Keratinocyte (primary cell): ENCODE measurements at regions not wholly inside any gene's neighbourhood (a gene's known extent, or its start where the extent isn't known, plus 50 kb on each side); places are given as distances from the start of the nearest gene placed in this dataset.

ENCODE experiments used
- DNase-seq: peaks from one replicate; pipeline ENCODE4 v3.0.0-alpha.2; 2011; ENCODE audit warnings: low read depth, missing footprints, low spot score
- FAIRE-seq: peaks from 2 replicates; lab custom pipeline; 2011; peaks lifted over from hg19 to GRCh38; lab: Jason Lieb, UNC
- H2AFZ ChIP-seq: 2 replicates; pipeline ENCODE4 v1.6.0; 2012; ENCODE audit warnings: low read length, control low read depth, inconsistent platforms; ENCODE audit not compliant: control insufficient read depth
- H3K27ac ChIP-seq: 2 replicates; pipeline ENCODE4 v1.5.1; 2011; ENCODE audit warnings: low read length; ENCODE audit not compliant: control insufficient read depth, insufficient read depth
- H3K27me3 ChIP-seq: 3 replicates; pipeline ENCODE4 v1.6.0; 2011; ENCODE audit warnings: low read length; ENCODE audit not compliant: control insufficient read depth, insufficient read depth; ENCODE audit errors: extremely low read depth
- H3K36me3 ChIP-seq, 2 experiments: 2 replicates in 1 of 2; 3 replicates in 1 of 2; pipeline ENCODE4 v1.5.1; 2011; ENCODE audit warnings: low read length in 2 of 2, mild to moderate bottlenecking in 1 of 2; ENCODE audit not compliant: control insufficient read depth in 2 of 2, insufficient read depth in 2 of 2; ENCODE audit errors: extremely low read depth in 1 of 2
- H3K4me1 ChIP-seq: 3 replicates; pipeline ENCODE4 v1.5.1; 2011; ENCODE audit warnings: low read length; ENCODE audit not compliant: control insufficient read depth, insufficient read depth; ENCODE audit errors: extremely low read depth
- H3K4me2 ChIP-seq: 3 replicates; pipeline ENCODE4 v1.6.0; 2011; ENCODE audit warnings: low read depth, low read length; ENCODE audit not compliant: control insufficient read depth, insufficient read depth; ENCODE audit errors: extremely low read depth
- H3K4me3 ChIP-seq, 3 experiments: fragments of 200-600 bp in 1 of 3; sonication (generic) in 1 of 3; 2 replicates in 2 of 3; 3 replicates in 1 of 3; pipeline ENCODE4 v1.5.1; 2011 to 2016; ENCODE audit warnings: low read length in 3 of 3, mild to moderate bottlenecking in 3 of 3, control low read depth in 2 of 3, inconsistent platforms in 1 of 3, low read depth in 1 of 3, mixed read lengths in 1 of 3, mixed run types in 1 of 3, moderate library complexity in 1 of 3; ENCODE audit not compliant: control insufficient read depth in 2 of 3, insufficient read depth in 2 of 3; ENCODE audit errors: extremely low read depth in 1 of 3
- H3K79me2 ChIP-seq: 2 replicates; pipeline ENCODE4 v1.6.0; 2012; ENCODE audit warnings: low read length; ENCODE audit not compliant: control insufficient read depth, insufficient read depth
- H3K9ac ChIP-seq: 3 replicates; pipeline ENCODE4 v1.6.0; 2011; ENCODE audit warnings: low read length; ENCODE audit not compliant: control insufficient read depth, insufficient read depth; ENCODE audit errors: extremely low read depth
- H3K9me1 ChIP-seq: 3 replicates; pipeline ENCODE4 v1.6.0; 2011; ENCODE audit warnings: low read length; ENCODE audit not compliant: control insufficient read depth, insufficient read depth; ENCODE audit errors: extremely low read depth
- H3K9me3 ChIP-seq: 2 replicates; pipeline ENCODE4 v1.5.1; 2012; ENCODE audit warnings: low read depth, low read length; ENCODE audit not compliant: control insufficient read depth
- H4K20me1 ChIP-seq: 3 replicates; pipeline ENCODE4 v1.6.0; 2011; ENCODE audit warnings: low read length; ENCODE audit not compliant: control insufficient read depth, insufficient read depth; ENCODE audit errors: extremely low read depth
- CTCF ChIP-seq, 3 experiments: IDR thresholded peaks in 1 of 3; conservative IDR thresholded peaks in 1 of 3; optimal IDR thresholded peaks in 1 of 3; 2 replicates in 2 of 3; 3 replicates in 1 of 3; pipeline versions ENCODE3 to v1.5.1; 2011; ENCODE audit warnings: low read length in 3 of 3, mild to moderate bottlenecking in 3 of 3, moderate library complexity in 2 of 3, control low read depth in 1 of 3, inconsistent platforms in 1 of 3; ENCODE audit not compliant: insufficient read depth in 2 of 3; ENCODE audit errors: extremely low read depth in 1 of 3
- EZH2 ChIP-seq: IDR thresholded peaks from one replicate; pipeline ENCODE4 v1.6.1; 2012; ENCODE audit warnings: inconsistent platforms, mild to moderate bottlenecking, low read length, moderate library complexity
- dilution Hi-C: fragments of 300-500 bp; cut with MboI; formaldehyde crosslinking; loops from one replicate; pipeline ENCODE4 v1.7.0; 2020; ENCODE audit warnings: low sequenced_read_pairs; ENCODE audit not compliant: extremely low pct_ligation_motif_present

- H3K79me2 ChIP-seq: no peaks in the 10 kb centered on the region
- H3K9me1 ChIP-seq: no peaks in the 10 kb centered on the region
- DNase-seq: no peak
- dilution Hi-C loops: no loop called here
- no peaks in the 10 kb centered on the region for H3K27me3 ChIP-seq
- FAIRE-seq: no peak
- TF ChIP-seq EZH2 (no peak), CTCF (optimal IDR thresholded peaks at IDR 0.05 in 1 of 3, IDR thresholded peaks at IDR 0.05 in 1 of 3, conservative IDR thresholded peaks at IDR 0.05 in 1 of 3; ENCODE audit: extremely low read depth in 1 of 3, insufficient read depth in 2 of 3, low read length in 3 of 3) (no peak)
- H3K27ac ChIP-seq: no peak overlapping the region
- no peak overlapping the region for H3K9ac ChIP-seq
- no peak overlapping the region for H3K4me2 ChIP-seq
- H4K20me1 ChIP-seq: no peaks in the 10 kb centered on the region
- no peaks in the 10 kb centered on the region for H3K4me1 ChIP-seq
- no peak overlapping the region for H2AFZ ChIP-seq
- H3K36me3 ChIP-seq: no peaks in the 10 kb centered on the region
- H3K4me3 ChIP-seq: no peak overlapping the region
- H3K9me3 ChIP-seq: peaks cover 7% of the 10 kb centered on the region
These were observed 168.4 kb downstream of the TTLL2 start for GRCh38 chr6:167493310-167493709.

GRCh38 chr6:167493976-167494697 is 169.3 kb downstream of the TTLL2 start:
- H2AFZ ChIP-seq: no peak overlapping the region
- H3K9me3 ChIP-seq: peaks cover 7% of the 10 kb centered on the region
- H3K4me3 ChIP-seq: no peak overlapping the region
- H3K4me1 ChIP-seq: no peaks in the 10 kb centered on the region
- no peaks in the 10 kb centered on the region for H4K20me1 ChIP-seq
- TF ChIP-seq EZH2: no peak
- TF ChIP-seq CTCF (optimal IDR thresholded peaks at IDR 0.05 in 1 of 3, IDR thresholded peaks at IDR 0.05 in 1 of 3, conservative IDR thresholded peaks at IDR 0.05 in 1 of 3; ENCODE audit: extremely low read depth in 1 of 3, insufficient read depth in 2 of 3, low read length in 3 of 3): no peak
- H3K27ac ChIP-seq: no peak overlapping the region
- H3K36me3 ChIP-seq: no peaks in the 10 kb centered on the region
- H3K27me3 ChIP-seq: no peaks in the 10 kb centered on the region
- no peaks in the 10 kb centered on the region for H3K79me2 ChIP-seq
- H3K9me1 ChIP-seq: no peaks in the 10 kb centered on the region
- FAIRE-seq: no peak
- dilution Hi-C loops: no loop called here
- H3K4me2 ChIP-seq: no peak overlapping the region
- DNase-seq: no peak
- H3K9ac ChIP-seq: no peak overlapping the region
